ENCODE measurements at regions not wholly inside any gene's neighbourhood (a gene's known extent, or its start where the extent isn't known, plus 50 kb on each side); places are given as distances from the start of the nearest gene placed in this dataset.

DNA sequence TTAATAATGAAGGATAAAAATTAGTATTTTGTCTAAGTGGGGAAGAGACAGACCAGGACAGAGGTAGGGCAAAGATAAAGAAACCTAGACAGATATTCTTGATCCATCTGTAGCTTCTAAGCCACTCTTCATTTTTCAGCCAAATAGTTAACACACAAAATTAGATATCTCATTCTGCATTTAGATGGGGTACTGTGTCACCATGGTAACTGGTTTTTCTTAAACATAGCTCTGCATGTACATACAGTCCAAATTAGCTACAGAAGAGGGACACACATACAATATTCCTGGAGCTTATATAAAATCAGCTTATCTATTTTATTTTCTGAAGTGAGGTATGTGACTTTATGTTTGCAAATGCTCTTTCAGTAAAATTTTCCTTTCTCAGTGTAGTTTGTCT is 393.7 kb downstream of the PPP3CA start:
- H3K4me3 ChIP-seq (ENCODE audit: low read length), result no peak overlapping the region
- TF ChIP-seq, protein P1, sequence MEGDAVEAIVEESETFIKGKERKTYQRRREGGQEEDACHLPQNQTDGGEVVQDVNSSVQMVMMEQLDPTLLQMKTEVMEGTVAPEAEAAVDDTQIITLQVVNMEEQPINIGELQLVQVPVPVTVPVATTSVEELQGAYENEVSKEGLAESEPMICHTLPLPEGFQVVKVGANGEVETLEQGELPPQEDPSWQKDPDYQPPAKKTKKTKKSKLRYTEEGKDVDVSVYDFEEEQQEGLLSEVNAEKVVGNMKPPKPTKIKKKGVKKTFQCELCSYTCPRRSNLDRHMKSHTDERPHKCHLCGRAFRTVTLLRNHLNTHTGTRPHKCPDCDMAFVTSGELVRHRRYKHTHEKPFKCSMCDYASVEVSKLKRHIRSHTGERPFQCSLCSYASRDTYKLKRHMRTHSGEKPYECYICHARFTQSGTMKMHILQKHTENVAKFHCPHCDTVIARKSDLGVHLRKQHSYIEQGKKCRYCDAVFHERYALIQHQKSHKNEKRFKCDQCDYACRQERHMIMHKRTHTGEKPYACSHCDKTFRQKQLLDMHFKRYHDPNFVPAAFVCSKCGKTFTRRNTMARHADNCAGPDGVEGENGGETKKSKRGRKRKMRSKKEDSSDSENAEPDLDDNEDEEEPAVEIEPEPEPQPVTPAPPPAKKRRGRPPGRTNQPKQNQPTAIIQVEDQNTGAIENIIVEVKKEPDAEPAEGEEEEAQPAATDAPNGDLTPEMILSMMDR (conservative IDR thresholded peaks at IDR 0.05; ENCODE audit: low read depth, low read length), result no peak
- no peak for DNase-seq (ENCODE audit: low read depth)

DNA sequence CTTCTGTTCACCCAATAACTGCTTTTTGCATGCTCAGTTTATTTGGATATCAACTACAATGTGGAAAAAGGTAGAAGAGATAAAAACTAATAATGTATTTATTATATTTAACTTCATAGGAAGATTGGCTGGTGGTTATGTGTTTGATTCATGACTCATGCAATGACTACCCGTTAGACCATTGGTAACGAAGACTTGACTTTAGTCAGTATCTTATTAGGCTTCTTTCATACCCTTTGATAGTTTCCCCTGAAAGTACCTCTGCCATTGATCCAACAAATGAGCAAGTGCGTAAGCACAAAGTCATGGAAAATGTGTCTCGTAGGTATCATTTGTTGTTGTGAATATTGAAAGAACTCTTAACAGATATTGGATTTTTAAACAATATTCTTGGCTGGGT is 394.7 kb downstream of the PPP3CA start:
- no peak overlapping the region for H3K4me3 ChIP-seq (ENCODE audit: low read length)
- DNase-seq (ENCODE audit: low read depth), result no peak

DNA sequence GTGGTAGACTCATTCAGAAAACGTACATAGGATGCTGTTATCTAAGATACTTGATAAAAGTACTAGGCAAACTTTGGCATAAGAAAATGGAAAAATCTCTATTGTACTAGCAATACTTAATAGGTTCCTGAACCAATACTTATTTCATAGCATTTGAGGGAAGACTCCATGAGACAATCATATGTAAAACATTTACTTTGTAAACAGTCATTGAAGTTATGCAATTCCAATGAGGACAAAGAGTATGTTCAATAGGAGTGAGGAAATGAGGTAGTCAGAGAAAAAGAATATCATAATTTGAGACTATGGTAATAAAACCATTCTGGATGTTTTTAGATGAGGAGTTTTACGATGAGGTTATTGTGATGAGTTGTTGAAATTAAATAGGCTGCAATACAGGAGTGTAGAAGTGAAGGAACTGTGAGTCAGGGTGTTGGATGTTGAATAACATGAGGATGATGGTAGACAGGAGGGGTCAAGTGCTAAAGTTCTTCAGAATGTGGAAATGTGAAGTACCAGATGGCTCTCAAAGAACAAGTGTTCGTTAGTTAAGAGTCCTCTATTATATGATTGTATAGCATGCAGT is 397.9 kb downstream of the PPP3CA start:
- H3K4me3 ChIP-seq (ENCODE audit: low read length), result no peak overlapping the region
- TF ChIP-seq, protein P1 (conservative IDR thresholded peaks at IDR 0.05; ENCODE audit: low read depth, low read length), result no peak
- no peak for DNase-seq (ENCODE audit: low read depth)

More for the DNA sequence above, 394.7 kb downstream of the PPP3CA start:
- TF ChIP-seq, protein P1 (conservative IDR thresholded peaks at IDR 0.05; ENCODE audit: low read depth, low read length), result no peak

DNA sequence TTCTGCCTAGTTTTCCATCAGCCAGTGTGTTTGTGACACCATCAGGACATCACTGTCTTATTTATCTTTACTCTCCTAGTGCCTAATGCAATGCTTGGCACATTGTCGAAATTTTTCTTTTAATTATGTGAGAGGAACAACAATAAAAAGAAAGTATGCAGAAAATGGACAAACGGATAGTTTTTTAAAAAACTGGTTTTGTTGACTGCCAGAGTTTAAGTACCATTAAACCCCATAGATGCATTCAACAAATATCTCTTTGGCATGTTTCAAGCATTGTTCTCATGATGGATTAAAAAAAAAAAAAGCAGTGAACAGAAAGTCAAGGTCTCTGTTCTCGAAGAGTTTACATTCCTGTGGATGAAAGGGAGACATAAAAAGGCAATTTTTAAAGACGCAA is 398.4 kb downstream of the PPP3CA start:
- no peak for DNase-seq (ENCODE audit: low read depth)
- no peak overlapping the region for H3K4me3 ChIP-seq (ENCODE audit: low read length)
- TF ChIP-seq, protein P1 (conservative IDR thresholded peaks at IDR 0.05; ENCODE audit: low read depth, low read length), result no peak

DNA sequence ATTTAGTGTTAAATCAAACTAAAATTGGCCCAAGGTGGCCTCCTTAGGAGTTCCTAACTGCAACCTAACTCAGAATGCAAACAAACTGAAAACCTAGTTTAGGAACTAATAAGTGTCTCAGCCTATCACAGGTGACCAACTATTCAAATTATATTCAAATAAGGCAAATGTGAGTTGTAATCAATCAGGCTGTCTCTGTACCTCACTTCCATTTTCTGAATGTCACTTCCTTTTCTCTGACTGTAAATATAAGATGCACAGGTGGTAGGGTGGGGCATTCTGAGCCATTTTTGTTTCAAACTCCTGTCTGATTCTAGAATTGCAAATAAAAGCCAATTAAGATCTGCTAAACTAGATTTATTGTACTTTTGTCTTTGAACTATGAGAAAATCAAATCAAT is 401.5 kb downstream of the PPP3CA start:
- no peak for DNase-seq (ENCODE audit: low read depth)
- TF ChIP-seq, protein P1 (conservative IDR thresholded peaks at IDR 0.05; ENCODE audit: low read depth, low read length), result no peak
- H3K4me3 ChIP-seq (ENCODE audit: low read length), result no peak overlapping the region

DNA sequence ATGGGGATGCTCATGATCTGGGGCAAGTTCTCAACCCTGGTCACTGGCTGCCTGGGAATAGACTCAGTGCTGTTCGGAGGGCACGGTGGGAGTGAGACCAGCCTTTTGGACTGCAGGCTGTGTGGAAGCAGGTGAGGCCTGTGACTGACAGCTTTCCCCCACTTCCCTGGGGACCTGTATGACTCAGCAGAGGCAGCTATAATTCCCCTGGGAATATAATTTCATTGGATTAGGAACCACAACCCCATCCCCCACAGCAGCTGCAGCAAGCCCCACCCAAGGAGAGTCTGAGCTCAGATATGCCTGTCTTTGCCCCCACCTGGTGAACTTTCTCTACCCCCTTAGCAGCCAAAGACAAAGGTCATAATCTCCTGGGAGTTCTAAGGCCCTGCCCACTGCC is 408.6 kb downstream of the PPP3CA start:
- DNase-seq (ENCODE audit: low read depth), result no peak
- TF ChIP-seq, protein P1 (conservative IDR thresholded peaks at IDR 0.05; ENCODE audit: low read depth, low read length), result no peak
- no peak overlapping the region for H3K4me3 ChIP-seq (ENCODE audit: low read length)

DNA sequence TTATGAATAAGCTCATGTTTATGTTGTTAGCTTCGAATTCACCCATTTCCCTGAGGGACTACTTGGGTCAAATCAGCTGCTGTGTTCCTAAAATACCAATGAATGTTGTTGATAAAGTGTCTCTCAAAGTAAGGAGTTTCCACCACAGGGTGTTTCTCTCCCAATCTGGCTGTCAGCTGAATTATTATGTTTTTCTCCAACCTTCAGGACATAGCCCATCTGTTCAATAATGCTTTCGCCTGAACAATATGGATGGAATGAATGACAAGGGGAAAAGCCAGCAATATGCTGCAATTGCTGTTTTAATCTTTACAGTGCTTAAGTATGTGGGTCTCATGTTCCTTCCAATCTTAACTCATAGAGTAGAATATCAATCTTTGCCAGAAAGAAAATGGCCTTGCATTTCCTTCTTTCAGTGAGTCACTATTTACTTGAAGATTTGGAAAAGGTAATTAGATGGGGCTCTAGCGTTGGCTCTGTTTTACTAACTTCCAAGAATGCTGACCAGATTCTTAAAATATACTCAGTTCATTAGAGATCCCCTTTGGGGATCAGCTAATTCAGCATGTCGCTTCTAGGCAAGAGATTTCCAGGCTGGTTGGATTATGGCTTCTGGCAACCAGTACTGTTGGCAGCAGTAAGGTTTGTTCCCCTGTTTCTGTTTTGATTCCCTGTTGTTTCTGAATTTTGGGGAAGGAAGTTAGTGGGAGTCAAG is 410.5 kb downstream of the PPP3CA start:
- peak; percentile 5 for DNase-seq (ENCODE audit: low read depth)
- TF ChIP-seq, protein P1 (conservative IDR thresholded peaks at IDR 0.05; ENCODE audit: low read depth, low read length), result no peak
- H3K4me3 ChIP-seq (ENCODE audit: low read length), result no peak overlapping the region

Measured in retinal pigment epithelial cell (primary cell).